Jurkat, Clone E6-1 (cell line): ENCODE measurements at regions not wholly inside any gene's neighbourhood (a gene's known extent, or its start where the extent isn't known, plus 50 kb on each side); places are given as distances from the start of the nearest gene placed in this dataset.
"Not testable (repeated sequence)": the region's sequence is repeated elsewhere in the genome, so short reads cannot be mapped to it uniquely, and the experiment has no call there.

Experiments used
- DNase-seq: peaks from one replicate; pipeline ENCODE4 v3.0.0-alpha.2; 2011; ENCODE audit warnings: low read depth, low spot score
- H3K4me3 ChIP-seq: 2 replicates; pipeline ENCODE4 v1.5.1; 2011; ENCODE audit warnings: mild to moderate bottlenecking, low read length, control low read depth, moderate library complexity

GRCh38 chr20:40943591-40943990 lies 85.0 kb upstream of the TOP1 start:
- no peak overlapping the region for H3K4me3 ChIP-seq

GRCh38 chr20:40945189-40945588 lies 83.4 kb upstream of the TOP1 start:
- no peak overlapping the region for H3K4me3 ChIP-seq
- no peak for DNase-seq

More at GRCh38 chr20:40943591-40943990, 85.0 kb upstream of the TOP1 start:
- DNase-seq = no peak

DNA sequence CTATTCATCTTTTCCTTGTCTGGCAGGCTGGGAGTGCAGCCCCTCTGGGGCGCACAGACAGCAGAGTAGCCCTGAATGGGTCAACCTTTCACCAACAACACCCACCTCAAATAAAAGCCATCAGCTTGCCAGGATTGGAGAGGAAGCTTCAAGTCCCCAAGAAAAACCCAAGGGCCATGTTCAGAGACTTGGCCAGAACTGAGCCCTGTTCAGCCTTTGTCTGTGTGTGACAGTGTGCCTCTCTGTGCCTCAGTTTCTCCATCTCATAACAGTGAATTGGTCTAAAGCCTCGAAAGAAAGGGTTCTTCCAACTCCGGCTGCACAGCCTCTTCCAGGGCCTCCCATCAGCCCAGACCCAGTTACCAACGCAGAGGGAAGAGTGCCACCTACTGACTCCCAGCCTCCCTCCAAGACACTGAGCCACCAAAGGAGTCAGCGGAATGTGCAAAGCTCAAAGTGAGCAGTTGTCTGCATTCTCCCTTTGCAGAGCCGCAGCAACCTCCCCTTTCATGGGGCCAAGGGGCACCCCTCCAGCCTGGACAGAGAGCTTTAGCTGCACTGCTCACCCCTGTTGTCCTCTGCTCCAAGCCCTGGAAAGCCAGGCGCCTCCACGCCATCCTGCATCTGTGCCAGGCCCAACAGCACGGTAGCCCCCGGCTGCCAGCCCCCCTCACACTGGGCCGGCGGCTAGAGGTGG lies 82.7 kb upstream of the TOP1 start:
- H3K4me3 ChIP-seq = no peak overlapping the region
- peak; percentile 64 for DNase-seq

DNA sequence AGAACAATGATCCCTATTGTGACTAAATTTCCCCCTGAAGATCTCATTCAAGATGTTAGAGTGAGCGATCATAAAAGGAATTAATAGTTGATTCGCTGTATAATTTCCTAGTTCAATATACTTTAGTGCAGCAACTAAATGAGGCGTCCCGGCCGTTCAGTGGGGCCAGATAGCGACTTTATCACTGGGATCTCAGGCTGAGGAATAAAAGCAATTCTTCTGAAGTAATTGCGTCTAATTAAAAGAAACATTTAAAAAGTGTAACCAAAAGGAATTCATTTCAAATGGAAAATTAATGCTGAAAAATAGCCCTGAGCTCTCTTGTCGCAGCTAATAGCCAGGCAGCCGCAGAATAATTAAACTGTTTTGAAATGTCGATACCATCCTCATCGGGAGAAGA lies 82.2 kb upstream of the TOP1 start:
- H3K4me3 ChIP-seq = no peak overlapping the region
- DNase-seq = no peak

DNA sequence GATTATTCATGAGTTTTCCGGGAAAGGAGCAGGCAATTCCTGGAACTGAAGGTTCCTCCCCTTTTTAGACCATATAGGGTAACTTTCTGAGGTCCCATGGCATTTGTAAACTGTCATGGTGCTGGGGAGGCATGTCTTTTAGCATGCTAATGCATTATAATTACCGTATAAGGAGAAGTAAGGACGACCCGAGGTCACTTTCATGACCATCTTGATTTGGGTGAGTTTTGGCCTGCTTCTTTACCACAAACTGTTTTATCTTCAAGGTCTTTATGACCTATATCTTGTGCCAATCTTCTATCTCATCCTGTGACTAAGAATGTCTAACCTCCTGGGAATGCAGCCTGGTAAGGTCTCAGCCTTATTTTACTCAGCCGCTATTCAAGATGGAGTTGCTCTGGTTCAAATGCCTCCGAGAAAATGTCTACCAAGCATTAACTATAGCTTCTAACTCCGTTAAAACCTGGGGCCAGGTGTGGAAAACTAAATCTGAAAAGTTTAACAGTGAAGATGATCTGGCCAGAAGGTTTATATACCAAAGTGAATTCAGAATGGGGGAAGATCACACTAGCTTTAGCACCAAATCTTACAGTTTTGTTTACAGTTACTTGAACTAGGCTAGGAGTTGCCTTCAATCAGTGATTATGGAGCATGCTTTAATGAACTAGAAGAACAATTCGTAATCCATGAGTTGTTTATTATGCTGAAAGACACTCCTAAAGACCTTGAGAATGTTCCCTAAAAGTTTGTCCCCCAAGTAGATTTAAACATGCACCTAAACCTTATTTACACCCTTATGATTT lies 80.0 kb upstream of the TOP1 start:
- DNase-seq = no peak

DNA sequence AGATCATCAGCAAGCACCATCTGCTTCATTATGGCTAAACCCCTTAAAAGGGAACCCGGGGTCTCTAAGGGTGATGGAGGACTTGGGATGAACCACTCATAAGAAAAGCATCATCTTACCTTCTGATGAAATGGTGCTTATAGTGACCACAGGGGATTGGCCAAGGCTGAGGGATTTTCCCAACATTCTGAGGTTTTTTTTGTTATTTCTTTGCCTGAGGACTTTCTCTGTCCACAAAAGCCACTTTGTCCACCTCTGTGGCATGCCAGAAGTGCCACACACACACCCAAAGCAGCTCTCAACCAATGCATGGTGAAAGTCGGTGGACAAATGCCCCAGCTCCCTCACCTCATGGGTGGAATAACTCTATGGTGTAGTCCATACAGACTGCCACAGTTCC lies 79.3 kb upstream of the TOP1 start:
- H3K4me3 ChIP-seq = no peak overlapping the region
- DNase-seq = no peak

More for the DNA sequence above, 80.0 kb upstream of the TOP1 start:
- H3K4me3 ChIP-seq = no peak overlapping the region

DNA sequence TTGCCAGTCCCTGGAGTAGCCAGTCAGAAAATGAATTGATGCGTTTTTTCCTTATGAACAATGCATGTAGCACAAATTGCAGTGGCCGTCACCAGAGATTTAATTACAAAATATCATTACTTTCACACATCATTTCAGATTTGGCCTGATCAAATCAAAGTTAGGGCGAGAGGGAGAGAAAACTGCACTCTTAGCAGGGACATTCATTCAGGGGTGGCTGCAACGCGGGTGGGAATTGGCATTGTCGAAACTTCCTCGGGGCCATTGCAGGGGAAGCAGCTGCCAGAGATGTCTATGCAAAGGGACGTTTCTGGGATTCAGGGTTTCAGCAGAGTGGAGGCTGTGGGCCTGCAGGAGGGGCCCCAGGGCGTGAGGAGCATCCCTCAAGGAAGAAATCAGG lies 76.5 kb upstream of the TOP1 start:
- DNase-seq = no peak
- no peak overlapping the region for H3K4me3 ChIP-seq

DNA sequence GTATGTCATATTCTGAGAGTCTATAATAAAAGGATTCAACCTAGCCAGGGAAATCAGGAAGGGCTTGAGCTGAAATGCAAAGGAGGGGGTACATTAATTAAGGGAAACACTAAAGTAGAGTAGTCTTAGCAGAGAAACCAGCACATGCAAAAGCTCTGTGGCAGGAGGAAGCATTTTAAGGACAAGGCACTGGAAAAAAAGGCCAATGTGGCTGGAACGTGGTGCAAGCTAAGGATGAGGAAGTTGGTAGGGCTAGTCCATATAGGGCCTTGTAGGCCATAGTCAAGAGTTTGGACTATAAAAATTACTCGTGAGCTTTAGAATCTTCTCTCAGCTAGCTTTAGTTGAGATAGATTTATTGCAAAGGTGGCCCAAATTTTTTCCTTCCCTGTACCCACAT lies 75.2 kb upstream of the TOP1 start:
- no peak for DNase-seq

GRCh38 chr20:40953856-40954255 lies 74.8 kb upstream of the TOP1 start:
- H3K4me3 ChIP-seq = no peak overlapping the region
- no peak for DNase-seq

More for the DNA sequence above, 75.2 kb upstream of the TOP1 start:
- no peak overlapping the region for H3K4me3 ChIP-seq

- no peak for DNase-seq
- no peak overlapping the region for H3K4me3 ChIP-seq
Measured at GRCh38 chr20:40954521-40955165, 74.0 kb upstream of the TOP1 start.

DNA sequence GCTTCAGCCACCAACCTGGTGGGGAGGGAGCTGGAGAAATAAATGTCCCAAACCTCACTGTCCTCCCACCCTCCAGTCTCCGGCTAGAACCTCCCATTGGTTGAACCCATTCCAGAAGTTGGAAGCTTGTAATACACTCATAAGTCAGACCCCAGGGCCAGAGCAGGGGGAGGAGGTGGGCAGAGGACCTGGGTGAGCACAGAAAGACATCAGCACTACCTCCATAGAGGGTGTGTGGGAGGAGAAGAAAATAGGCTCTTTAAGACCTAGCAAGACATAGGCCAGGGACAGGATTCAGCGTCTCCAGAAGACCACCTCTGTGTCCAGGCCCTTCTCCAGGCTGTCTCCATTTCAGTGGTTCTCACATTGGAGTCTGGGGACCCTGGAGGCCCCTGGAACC lies 73.3 kb upstream of the TOP1 start:
- H3K4me3 ChIP-seq = no peak overlapping the region
- DNase-seq = no peak

DNA sequence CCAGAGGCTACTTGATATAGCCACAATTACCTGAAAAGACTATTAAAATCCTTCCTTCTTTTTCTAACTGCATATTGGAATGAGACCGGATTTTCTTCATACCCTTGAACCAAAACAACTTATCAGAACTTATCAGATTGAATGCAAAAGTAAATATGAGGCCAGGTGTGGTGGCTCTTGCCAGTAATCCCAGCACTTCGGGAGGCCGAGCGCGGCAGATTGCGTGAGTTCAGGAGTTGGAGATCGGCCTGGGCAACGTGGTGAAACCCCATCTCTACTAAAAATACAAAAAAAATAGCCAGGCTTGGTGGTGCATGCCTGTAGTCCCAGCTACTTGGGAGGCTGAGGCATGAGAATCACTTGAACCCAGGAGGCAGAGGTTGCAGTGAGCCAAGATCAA lies 72.8 kb upstream of the TOP1 start:
- not testable (repeated sequence) for DNase-seq, H3K4me3 ChIP-seq

DNA sequence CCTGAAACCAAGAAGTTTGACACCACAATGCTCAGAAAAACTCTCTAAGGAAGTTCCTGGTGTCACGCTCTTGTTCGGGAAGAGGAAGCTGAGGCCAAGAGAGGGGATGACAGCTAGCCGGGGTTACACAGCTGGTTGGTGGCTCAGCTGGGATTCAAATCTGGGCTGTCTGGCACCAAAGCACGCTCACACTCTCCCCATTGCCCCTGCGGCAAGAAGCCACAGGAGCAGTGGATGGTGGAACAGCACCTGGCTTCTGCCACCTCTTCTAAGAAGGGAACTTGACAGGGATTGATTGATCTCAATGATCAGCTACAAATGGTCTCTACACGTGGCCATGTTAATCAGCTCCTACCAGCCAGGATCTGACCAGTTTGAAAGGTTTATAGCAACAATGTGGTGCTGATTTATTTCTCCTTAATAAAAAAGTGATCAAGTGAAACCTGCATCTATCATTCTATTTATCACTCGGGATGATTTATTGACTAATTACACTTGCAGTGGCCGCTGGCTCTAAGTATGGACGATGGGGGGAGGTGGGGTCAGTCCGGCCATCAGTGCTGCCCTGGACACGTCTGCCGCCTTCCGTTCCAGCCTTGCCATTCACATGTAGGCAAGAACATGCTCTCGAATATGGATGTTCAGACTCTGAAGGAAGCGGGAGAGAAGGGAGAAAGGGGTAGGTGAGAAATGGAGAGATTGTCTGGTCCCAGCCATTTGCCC lies 71.9 kb upstream of the TOP1 start:
- H3K4me3 ChIP-seq = no peak overlapping the region

GRCh38 chr20:40957265-40957760 lies 71.3 kb upstream of the TOP1 start:
- DNase-seq = no peak
- H3K4me3 ChIP-seq = no peak overlapping the region

More for the DNA sequence above, 71.9 kb upstream of the TOP1 start:
- DNase-seq = no peak

- no peak overlapping the region for H3K4me3 ChIP-seq
Measured at GRCh38 chr20:40958598-40958997, 70.0 kb upstream of the TOP1 start.

DNA sequence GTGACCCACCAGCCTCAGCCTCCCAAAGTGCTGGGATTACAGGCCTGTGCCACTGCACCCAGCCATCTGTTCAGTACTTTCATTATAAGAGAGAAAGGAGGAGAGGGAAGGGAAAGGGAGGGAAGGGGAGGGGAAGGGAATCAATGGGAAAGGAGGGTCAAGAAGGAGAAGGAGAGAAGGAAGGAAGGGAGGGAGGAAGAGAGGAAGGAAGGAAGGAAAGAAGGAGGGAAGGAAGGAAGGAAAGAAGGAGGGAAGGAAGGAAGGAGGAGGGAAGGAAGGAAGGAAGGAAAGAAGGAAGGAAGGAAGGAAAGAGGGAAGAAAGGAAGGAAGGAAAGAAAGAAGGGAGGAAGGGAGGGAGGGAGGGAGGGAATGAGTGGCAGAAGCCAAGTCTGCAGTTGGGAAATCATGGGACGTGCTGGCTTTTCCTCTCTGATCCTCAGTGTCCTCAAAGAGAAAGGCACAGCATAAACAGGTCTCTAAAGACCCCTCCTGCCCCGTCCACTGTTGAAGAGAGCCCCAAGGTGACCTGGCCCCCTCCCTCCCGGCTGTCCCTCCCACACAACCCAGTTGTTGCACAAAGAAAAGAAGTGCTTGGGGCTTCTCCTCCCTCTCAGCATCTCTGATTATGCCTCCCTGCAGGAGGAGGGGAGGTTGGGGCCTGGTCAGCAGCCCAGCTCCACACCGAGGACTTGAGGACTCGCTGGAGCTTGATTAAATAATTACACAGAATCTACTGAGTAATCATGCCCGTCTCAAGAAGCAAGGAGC lies 69.1 kb upstream of the TOP1 start:
- no peak for DNase-seq
- H3K4me3 ChIP-seq = no peak overlapping the region

More at GRCh38 chr20:40958598-40958997, 70.0 kb upstream of the TOP1 start:
- DNase-seq = no peak

GRCh38 chr20:40960101-40960500 lies 68.5 kb upstream of the TOP1 start:
- no peak for DNase-seq
- no peak overlapping the region for H3K4me3 ChIP-seq

GRCh38 chr20:40960521-40960956 lies 68.1 kb upstream of the TOP1 start:
- H3K4me3 ChIP-seq = no peak overlapping the region
- no peak for DNase-seq

- DNase-seq = no peak
- no peak overlapping the region for H3K4me3 ChIP-seq
Measured at GRCh38 chr20:40961176-40961575, 67.4 kb upstream of the TOP1 start.
